GM21423 (cell line): ENCODE measurements at regions not wholly inside any gene's neighbourhood (a gene's known extent, or its start where the extent isn't known, plus 50 kb on each side); places are given as distances from the start of the nearest gene placed in this dataset.
"Not testable (repeated sequence)": the region's sequence is repeated elsewhere in the genome, so short reads cannot be mapped to it uniquely, and the experiment has no call there.

Source experiments
- ATAC-seq: cut with Tn5 transposase; IDR thresholded peaks from one replicate; pipeline ENCODE4 v1.9.1; 2021; ENCODE audit warnings: mild to moderate bottlenecking, moderate library complexity; ENCODE audit not compliant: unreplicated experiment

GRCh38 chr4:103422467-103423219, 224.5 kb upstream of the CENPE start:
- no peak for ATAC-seq

- no peak for ATAC-seq
Observed at GRCh38 chr4:103415801-103416200, 217.7 kb upstream of the CENPE start.

DNA sequence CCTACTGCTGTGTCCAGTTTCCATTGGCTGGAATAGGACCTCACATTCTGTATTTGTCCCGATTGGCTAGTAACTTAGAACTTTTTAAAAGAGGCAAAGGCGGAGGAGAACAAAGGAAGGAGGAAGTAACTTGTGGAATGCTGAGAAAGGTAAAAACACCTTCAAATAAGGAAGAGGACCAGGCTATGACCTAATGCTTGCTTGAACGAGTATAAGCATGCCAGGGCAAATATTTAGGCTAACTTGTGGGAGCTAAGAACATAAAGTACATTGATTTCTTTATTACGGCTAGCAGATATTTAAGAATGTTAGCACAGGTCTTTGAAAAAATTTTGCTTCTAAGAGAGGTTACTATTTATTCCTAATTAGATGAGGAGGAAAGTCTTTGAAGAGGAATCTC, 214.5 kb upstream of the CENPE start:
- ATAC-seq: not testable (repeated sequence)

DNA sequence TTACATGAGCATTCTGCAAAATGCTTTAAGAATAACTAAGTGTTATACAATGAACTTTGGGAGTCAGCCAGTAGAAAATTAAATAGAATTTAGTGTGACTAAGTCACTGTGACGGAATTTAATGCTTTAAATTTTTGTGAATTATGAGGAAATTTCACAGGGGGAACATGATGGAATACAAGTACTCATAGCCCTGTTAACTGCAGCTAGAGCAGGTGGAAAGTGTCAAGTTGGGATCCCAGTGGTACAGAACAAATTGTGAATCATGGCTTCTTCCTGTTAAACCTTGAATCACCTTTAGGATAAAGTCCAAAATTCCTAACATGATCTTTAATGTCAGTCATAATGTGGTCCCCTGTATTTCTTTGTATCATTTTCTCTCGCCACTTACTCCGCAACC, 212.2 kb upstream of the CENPE start:
- no peak for ATAC-seq

DNA sequence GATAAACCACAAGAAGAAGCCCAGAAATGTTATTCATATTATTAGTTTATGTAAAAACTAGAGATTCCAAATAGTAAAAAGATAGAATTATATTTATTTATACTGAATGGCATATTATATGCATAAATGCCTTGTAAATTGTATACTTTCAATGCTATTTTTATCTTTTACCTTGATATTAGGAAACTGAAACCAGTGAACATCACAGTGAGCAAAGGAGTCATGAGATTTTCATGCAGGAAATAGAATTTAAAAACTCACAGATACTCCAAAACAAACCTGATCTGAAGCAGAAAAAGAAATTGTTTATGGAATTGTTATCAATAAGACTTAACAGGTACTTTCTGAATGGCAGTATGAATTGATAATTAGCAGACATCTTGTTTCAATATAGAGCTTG, 207.3 kb upstream of the CENPE start:
- peak; percentile 64 for ATAC-seq

DNA sequence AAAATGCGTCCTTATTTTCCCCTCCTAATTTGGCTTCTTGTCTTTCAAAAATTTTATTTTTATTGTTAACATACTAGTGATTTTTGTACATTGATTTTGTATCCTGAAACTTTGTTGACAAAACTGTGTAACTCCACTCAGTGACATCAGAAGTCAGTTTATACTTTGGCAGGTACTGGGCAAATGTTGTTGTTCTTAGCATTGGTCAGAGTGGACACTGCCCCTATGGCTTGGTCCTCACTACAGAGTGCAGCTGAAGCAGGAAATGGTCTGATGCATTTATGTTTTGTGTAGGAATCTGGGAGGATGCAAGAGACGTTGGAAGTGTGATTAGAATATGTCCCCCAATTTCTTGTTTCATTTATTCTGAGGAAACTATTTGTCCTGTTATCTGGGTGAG, 205.5 kb upstream of the CENPE start:
- no peak for ATAC-seq

DNA sequence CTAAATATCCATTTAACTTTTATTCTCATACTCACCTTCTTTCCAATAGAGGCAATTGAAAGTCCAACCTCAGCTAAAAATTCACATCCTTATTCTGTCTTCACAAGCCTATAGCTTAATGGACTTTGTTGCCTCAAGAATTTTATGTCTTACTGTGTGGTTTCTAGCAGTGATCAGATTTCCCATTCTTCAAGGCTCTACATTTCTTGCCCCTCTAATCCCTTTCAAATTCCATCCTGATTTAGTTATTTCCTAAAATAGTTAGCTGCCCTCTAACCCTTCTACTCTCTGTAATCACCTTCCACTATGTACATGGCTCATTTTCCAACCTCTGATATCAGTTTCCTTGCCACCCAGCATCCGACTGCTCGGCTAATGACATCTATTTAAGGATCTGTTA, 204.1 kb upstream of the CENPE start:
- no peak for ATAC-seq

GRCh38 chr4:103400405-103400804, 202.3 kb upstream of the CENPE start:
- ATAC-seq: peak; percentile 82

DNA sequence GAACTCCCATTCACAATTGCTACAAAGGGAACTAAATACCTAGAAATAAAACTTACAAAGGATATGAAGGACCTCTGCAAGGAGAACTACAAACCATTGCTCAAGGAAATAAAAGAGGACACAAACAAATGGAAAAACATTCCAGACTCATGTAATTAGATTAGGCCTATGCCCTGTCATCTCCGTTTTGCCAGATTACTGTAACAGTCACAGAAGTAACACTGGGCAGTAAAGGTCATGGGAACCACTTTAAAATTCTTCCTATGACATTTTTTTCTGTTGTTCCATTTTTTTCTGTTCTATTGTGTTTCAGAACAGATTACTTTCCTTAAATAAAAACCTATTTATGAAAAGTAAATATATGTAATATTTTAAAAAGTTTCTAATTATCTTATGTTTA, 199.4 kb upstream of the CENPE start:
- ATAC-seq: no peak

DNA sequence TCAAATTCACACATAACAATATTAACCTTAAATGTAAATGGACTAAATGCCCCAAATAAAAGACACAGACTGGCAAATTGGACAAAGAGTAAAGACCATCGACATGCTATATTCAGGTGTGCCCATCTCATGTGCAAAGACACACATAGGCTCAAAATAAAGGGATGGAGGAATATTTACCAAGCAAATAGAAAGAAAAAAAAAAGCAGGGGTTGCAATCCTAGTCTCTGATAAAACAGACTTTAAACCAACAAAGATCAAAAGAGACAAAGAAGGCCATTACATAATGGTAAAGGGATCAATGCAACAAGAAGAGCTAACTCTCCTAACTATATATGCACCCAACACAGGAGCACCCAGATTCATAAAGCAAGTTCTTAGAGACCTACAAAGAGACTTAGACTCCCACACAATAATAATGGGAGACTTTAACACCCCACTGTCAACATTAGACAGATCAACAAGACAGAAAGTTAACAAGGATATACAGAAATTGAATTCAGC, 189.4 kb upstream of the CENPE start:
- not testable (repeated sequence) for ATAC-seq

DNA sequence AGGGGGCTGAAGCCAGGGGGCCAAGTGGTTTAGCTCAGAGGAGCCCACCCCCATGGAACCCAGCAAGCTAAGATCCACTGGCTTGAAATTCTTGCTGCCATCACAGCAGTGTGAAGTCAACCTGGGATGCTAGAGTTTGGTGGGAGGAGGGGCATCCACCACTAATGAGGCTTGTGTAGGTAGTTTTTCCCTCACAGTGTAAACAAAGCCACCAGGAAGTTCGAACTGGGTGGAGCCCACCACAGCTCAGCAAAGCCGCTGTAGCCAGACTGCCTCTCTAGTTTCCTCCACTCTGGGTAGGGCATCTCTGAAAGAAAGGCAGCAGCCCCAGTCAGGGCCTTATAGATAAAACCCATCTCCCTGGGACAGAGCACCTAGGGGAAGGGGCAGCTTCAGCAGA, 187.4 kb upstream of the CENPE start:
- not testable (repeated sequence) for ATAC-seq

- ATAC-seq: no peak
Observed at GRCh38 chr4:103375278-103375677, 177.1 kb upstream of the CENPE start.

DNA sequence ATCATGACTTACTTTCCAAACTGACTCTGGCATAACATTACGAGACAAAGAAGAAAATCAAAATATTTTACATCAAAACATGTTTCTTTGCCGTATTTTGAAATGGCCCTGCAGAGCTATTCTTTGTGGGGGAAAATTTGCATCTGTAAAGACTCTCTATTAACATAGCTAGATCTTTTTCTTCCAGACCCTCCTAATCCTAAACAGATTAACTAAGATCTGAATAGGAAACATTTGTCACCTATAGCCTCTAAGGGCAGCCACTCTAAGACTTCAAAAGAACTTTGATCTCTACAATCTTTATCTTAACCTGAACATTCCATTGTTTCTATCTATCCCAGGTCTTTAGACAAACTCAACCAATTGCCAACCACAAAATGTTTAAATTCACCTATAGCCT, 176.6 kb upstream of the CENPE start:
- no peak for ATAC-seq

GRCh38 chr4:103374306-103374705, 176.2 kb upstream of the CENPE start:
- no peak for ATAC-seq

GRCh38 chr4:103372002-103372558, 173.9 kb upstream of the CENPE start:
- no peak for ATAC-seq

- ATAC-seq: no peak
Observed at GRCh38 chr4:103370336-103370735, 172.2 kb upstream of the CENPE start.

GRCh38 chr4:103365285-103365684, 167.1 kb upstream of the CENPE start:
- no peak for ATAC-seq

- no peak for ATAC-seq
Observed at GRCh38 chr4:103364083-103364482, 165.9 kb upstream of the CENPE start.

DNA sequence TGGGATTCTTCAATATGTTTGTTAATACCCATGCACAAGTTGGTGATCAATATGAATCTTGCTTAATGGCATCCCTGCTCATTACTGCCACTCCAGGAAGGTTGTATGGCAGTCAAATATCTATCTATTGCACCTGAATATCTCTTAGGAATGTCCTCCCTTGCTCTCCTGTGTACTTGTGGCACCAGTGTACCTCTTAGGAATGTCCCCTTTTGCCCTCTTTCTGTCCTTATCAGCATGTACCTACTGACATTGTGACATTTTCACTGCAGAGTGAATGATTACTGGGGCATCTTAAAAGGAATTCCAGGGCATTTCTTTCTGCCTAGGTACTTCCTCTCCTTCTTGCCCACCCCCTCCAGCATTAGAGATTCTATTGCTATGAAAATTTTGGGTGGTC, 163.8 kb upstream of the CENPE start:
- ATAC-seq: no peak

GRCh38 chr4:103359900-103360299, 161.8 kb upstream of the CENPE start:
- no peak for ATAC-seq

- no peak for ATAC-seq
Observed at GRCh38 chr4:103354006-103354405, 155.9 kb upstream of the CENPE start.

GRCh38 chr4:103329642-103330041, 131.5 kb upstream of the CENPE start:
- no peak for ATAC-seq

DNA sequence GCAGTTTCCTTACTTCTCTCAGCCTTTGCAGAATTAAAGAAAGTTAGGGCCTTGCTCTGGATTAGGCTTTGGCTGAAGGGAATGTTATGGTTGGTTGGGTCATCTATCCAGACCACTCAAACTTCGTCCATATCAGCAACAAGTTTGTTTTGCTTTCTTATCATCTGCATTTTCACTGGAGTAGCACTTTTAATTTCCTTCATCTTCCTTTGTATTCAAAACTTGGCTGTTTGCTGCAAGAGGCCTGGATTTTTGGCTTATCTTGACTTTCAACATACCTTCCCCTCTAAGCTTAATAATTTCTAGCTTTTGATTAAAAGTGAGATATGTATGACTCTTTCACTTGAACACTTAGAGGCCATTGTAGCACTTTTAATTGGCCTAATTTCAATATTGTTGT, 126.7 kb upstream of the CENPE start:
- no peak for ATAC-seq
